GM12878 (cell line): ENCODE measurements at regions not wholly inside any gene's neighbourhood (a gene's known extent, or its start where the extent isn't known, plus 50 kb on each side); places are given as distances from the start of the nearest gene placed in this dataset.

Source experiments
- ATAC-seq: fragments of 200-7000 bp; cut with Tn5 transposase; 3 replicates; pipeline ENCODE4 v1.9.1; 2020; ENCODE audit warnings: mild to moderate bottlenecking, moderate library complexity
- BruUV-seq: library from RNA; stranded (reverse); fragments of 400-500 nt; replicated peaks from 2 replicates; lab custom pipeline; 2021; lab: Mats Ljungman, UMichigan
- CTCF ChIA-PET: fragments of 300-600 bp; sonication (Branson Sonifier 250); formaldehyde crosslinking; extraction: SDS; loops from one replicate; lab custom pipeline; 2021; ENCODE audit warnings: inconsistent platforms; lab: Yijun Ruan, JAX
- POLR2A ChIA-PET: fragments of 350-600 bp; formaldehyde crosslinking; extraction: SDS; loops from one replicate; lab custom pipeline; 2021; ENCODE audit warnings: inconsistent platforms; lab: Charles Lee
- RAD21 ChIA-PET: fragments of 300-600 bp; sonication (Branson Sonifier 250); formaldehyde crosslinking; loops from one replicate; lab custom pipeline; 2023; ENCODE audit warnings: antibody characterized with exemption; ENCODE audit not compliant: unreplicated experiment; lab: Charles Lee
- SMC1A ChIA-PET: fragments of 300-600 bp; sonication (Branson Sonifier 250); formaldehyde crosslinking; loops from one replicate; lab custom pipeline; 2023; ENCODE audit not compliant: unreplicated experiment, uncharacterized antibody; lab: Charles Lee
- DNase-seq: peaks from one replicate; pipeline ENCODE4 v3.0.0-alpha.2; 2011; ENCODE audit warnings: low read depth, low spot score
- FAIRE-seq: peaks from 3 replicates; lab custom pipeline; 2011; peaks lifted over from hg19 to GRCh38; lab: Jason Lieb, UNC
- H2AFZ ChIP-seq: 2 replicates; pipeline ENCODE4 v1.6.0; 2011; ENCODE audit warnings: low read depth, low read length, control low read depth; ENCODE audit not compliant: control insufficient read depth
- H3K27ac ChIP-seq: 2 replicates; pipeline ENCODE4 v1.5.1; 2011; ENCODE audit warnings: control low read depth; ENCODE audit not compliant: control insufficient read depth, insufficient read depth
- H3K27me3 ChIP-seq, 2 experiments: replicated peaks in 1 of 2; 2 replicates each; pipeline versions ENCODE4 v1.6.0 to v1.6.1; 2011; ENCODE audit warnings: low read length in 1 of 2; ENCODE audit not compliant: control insufficient read depth in 2 of 2, insufficient read depth in 2 of 2
- H3K36me3 ChIP-seq, 2 experiments: 2 replicates each; pipeline ENCODE4 v1.5.1; 2011; ENCODE audit warnings: low read length in 1 of 2; ENCODE audit not compliant: control insufficient read depth in 2 of 2, insufficient read depth in 2 of 2
- H3K4me1 ChIP-seq: 2 replicates; pipeline ENCODE4 v1.6.1; 2011; ENCODE audit warnings: mild to moderate bottlenecking, low read length, moderate library complexity, mixed read lengths; ENCODE audit not compliant: control insufficient read depth, insufficient read depth
- H3K4me2 ChIP-seq: 2 replicates; pipeline ENCODE4 v1.6.0; 2011; ENCODE audit warnings: control low read depth; ENCODE audit not compliant: control insufficient read depth, insufficient read depth
- H3K4me3 ChIP-seq: fragments of 200-600 bp; sonication (generic); 2 replicates; pipeline ENCODE4 v1.5.1; 2016
- H3K79me2 ChIP-seq: 2 replicates; pipeline ENCODE4 v1.6.0; 2011; ENCODE audit warnings: low read length; ENCODE audit not compliant: control insufficient read depth, insufficient read depth
- H3K9ac ChIP-seq: 2 replicates; pipeline ENCODE4 v1.8.0; 2011; ENCODE audit warnings: low read length, control low read depth, mixed read lengths; ENCODE audit not compliant: control insufficient read depth, insufficient read depth
- H3K9me3 ChIP-seq: replicated peaks from 3 replicates; pipeline ENCODE4 v1.5.1; 2011; ENCODE audit warnings: mild to moderate bottlenecking, low read length; ENCODE audit not compliant: control insufficient read depth, insufficient read depth
- H4K20me1 ChIP-seq: 2 replicates; pipeline ENCODE4 v1.6.0; 2011; ENCODE audit not compliant: control insufficient read depth, insufficient read depth
- ASH2L ChIP-seq: fragments of 300-600, 200-600 bp; sonication (generic); IDR thresholded peaks from 2 replicates; pipeline ENCODE4 v1.6.1; 2017; ENCODE audit warnings: low read depth, mild to moderate bottlenecking, borderline replicate concordance
- BMI1 ChIP-seq: fragments of 450-650 bp; IDR thresholded peaks from 2 replicates; pipeline ENCODE4 v1.6.1; 2016; ENCODE audit warnings: mild to moderate bottlenecking, moderate library complexity, borderline replicate concordance
- CREB1 ChIP-seq: IDR thresholded peaks from 2 replicates; pipeline ENCODE4 v1.6.1; 2012; ENCODE audit warnings: low read depth, mild to moderate bottlenecking, inconsistent platforms
- EP300 ChIP-seq, 2 experiments: fragments of 150-350 bp in 1 of 2; IDR thresholded peaks; 2 replicates each; pipeline ENCODE4 v1.6.1; 2011 to 2012; ENCODE audit warnings: low read depth in 2 of 2, low read length in 2 of 2, borderline replicate concordance in 1 of 2, improper control_type of control experiment in 1 of 2, inconsistent platforms in 1 of 2; ENCODE audit not compliant: control insufficient read depth in 1 of 2
- KAT2A ChIP-seq: conservative IDR thresholded peaks from 2 replicates; pipeline ENCODE4 v1.6.1; 2011; ENCODE audit warnings: low read depth, low read length; ENCODE audit not compliant: control insufficient read depth
- LARP7 ChIP-seq: fragments of 450-650 bp; IDR thresholded peaks from 2 replicates; pipeline ENCODE4 v1.6.1; 2017; ENCODE audit warnings: mild to moderate bottlenecking
- MTA2 ChIP-seq: fragments of 450-650 bp; IDR thresholded peaks from 2 replicates; pipeline ENCODE4 v1.6.1; 2016; ENCODE audit warnings: low read depth, mild to moderate bottlenecking, moderate library complexity
- MXI1 ChIP-seq: fragments of 150-350 bp; IDR thresholded peaks from 2 replicates; pipeline ENCODE4 v1.6.1; 2011; ENCODE audit warnings: low read depth, mild to moderate bottlenecking, inconsistent platforms, low read length, improper control_type of control experiment
- PAX8 ChIP-seq: fragments of 450-650 bp; IDR thresholded peaks from 2 replicates; pipeline ENCODE4 v1.6.1; 2017; ENCODE audit warnings: mild to moderate bottlenecking, moderate library complexity
- RELA ChIP-seq: fragments of 450-650 bp; IDR thresholded peaks from 2 replicates; pipeline ENCODE4 v1.8.0; 2014; ENCODE audit warnings: borderline replicate concordance; ENCODE audit not compliant: partially characterized antibody
- SMARCA5 ChIP-seq: fragments of 450-650 bp; IDR thresholded peaks from 2 replicates; pipeline ENCODE4 v1.6.1; 2017; ENCODE audit warnings: mild to moderate bottlenecking
- STAT1 ChIP-seq: fragments of 450-650 bp; conservative IDR thresholded peaks from 2 replicates; pipeline ENCODE4 v1.6.1; 2014; ENCODE audit warnings: antibody characterized with exemption, mild to moderate bottlenecking
- TARDBP ChIP-seq: IDR thresholded peaks from 2 replicates; pipeline ENCODE4 v1.6.1; 2016; ENCODE audit warnings: borderline replicate concordance
- TBL1XR1 ChIP-seq: IDR thresholded peaks from 2 replicates; pipeline ENCODE4 v1.6.1; 2012; ENCODE audit warnings: low read depth, low read length, improper control_type of control experiment
- TCF3 ChIP-seq: IDR thresholded peaks from 2 replicates; pipeline ENCODE4 v1.6.1; 2012; ENCODE audit warnings: low read depth, mild to moderate bottlenecking, low read length, borderline replicate concordance; ENCODE audit not compliant: insufficient read depth
- YY1 ChIP-seq: IDR thresholded peaks from 2 replicates; pipeline ENCODE4 v1.6.1; 2011; ENCODE audit warnings: low read depth, mild to moderate bottlenecking, low read length
- ZNF384 ChIP-seq: IDR thresholded peaks from 2 replicates; pipeline ENCODE4 v1.6.1; 2012; ENCODE audit warnings: low read depth, mild to moderate bottlenecking, low read length, improper control_type of control experiment, borderline replicate concordance
- WGBS: methylation state at CpG from one replicate; pipeline ENCODE4 v1.1.6; 2016; ENCODE audit warnings: low lambda C conversion rate; ENCODE audit not compliant: insufficient replicate concordance, insufficient coverage; ENCODE audit errors: missing lambda C conversion rate; 5-methylcytosine and 5-hydroxymethylcytosine counted together
- in situ Hi-C: fragments of 300-500 bp; cut with MboI; formaldehyde crosslinking; loops from 9 replicates; pipeline ENCODE4 v1.14.3; 2018; ENCODE audit warnings: mixed read lengths
- intact Hi-C: fragments of 100-400 bp; cut with micrococcal nuclease; formaldehyde crosslinking; loops from one replicate; pipeline ENCODE4 v1.14.2; 2022; ENCODE audit not compliant: unreplicated experiment
- TF ChIP-seq, protein P1 (sequence below): fragments of 450-650 bp; IDR thresholded peaks from 2 replicates; pipeline ENCODE4 v1.6.1; 2017; ENCODE audit warnings: mild to moderate bottlenecking, moderate library complexity
- TF ChIP-seq, protein P2 (sequence below): fragments of 450-650 bp; IDR thresholded peaks from 2 replicates; pipeline ENCODE4 v1.6.1; 2017; ENCODE audit warnings: low read depth, mild to moderate bottlenecking, moderate library complexity

DNA sequence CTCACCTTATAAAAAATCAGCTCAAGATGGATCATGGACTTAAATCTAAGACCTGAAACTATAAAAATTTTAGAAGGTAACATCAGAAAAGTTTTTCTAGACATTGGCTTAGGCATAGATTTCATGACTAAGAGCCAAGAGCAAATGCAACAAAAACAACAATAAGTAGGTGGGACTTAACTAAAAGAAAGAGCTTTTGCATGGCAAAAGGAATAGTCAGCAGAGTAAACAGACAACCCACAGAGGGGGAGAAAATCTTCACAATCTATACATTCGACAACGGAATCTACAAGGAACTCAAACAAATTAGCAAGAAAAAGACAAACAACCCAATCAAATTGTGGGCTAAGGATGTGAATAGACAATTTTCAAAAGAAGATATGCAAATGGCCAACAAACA lies 368.4 kb upstream of the KIF2B start:
- Histone ChIP-seq H3K9me3 (no peaks in the 10 kb centered on the region), H3K4me2 (no peak overlapping the region), H3K36me3 (no peaks in the 10 kb centered on the region), H3K79me2 (no peaks in the 10 kb centered on the region), H3K27ac (no peak overlapping the region), H3K4me1 (no peaks in the 10 kb centered on the region), H4K20me1 (no peaks in the 10 kb centered on the region), H3K27me3 (no peaks in the 10 kb centered on the region), H3K4me3 (no peak overlapping the region), H3K9ac (no peak overlapping the region), H2AFZ (no peak overlapping the region)
- no peak for FAIRE-seq
- ChIA-PET POLR2A (no interaction called here), CTCF (no interaction called here), RAD21 (no interaction called here), SMC1A (no interaction called here)
- intact Hi-C loops (no loop called here), in situ Hi-C loops (no loop called here)
- no peak for ATAC-seq
- DNase-seq = no peak
- BruUV-seq = no TSS peak
- 39% methylated on average over 2 of the region's 2 CpGs for WGBS
- TF ChIP-seq ASH2L (no peak), TARDBP (no peak), EP300 (IDR thresholded peaks at IDR 0.05; ENCODE audit: borderline replicate concordance in 1 of 2, control insufficient read depth in 1 of 2, low read depth in 2 of 2, low read length in 2 of 2) (no peak), BMI1 (no peak), CREB1 (no peak), SMARCA5 (no peak), TBL1XR1 (no peak), MTA2 (no peak), KAT2A (no peak), MXI1 (no peak), TCF3 (no peak), PAX8 (no peak), STAT1 (no peak), RELA (no peak), ZNF384 (no peak), LARP7 (no peak), YY1 (no peak)
- TF ChIP-seq, protein P1, sequence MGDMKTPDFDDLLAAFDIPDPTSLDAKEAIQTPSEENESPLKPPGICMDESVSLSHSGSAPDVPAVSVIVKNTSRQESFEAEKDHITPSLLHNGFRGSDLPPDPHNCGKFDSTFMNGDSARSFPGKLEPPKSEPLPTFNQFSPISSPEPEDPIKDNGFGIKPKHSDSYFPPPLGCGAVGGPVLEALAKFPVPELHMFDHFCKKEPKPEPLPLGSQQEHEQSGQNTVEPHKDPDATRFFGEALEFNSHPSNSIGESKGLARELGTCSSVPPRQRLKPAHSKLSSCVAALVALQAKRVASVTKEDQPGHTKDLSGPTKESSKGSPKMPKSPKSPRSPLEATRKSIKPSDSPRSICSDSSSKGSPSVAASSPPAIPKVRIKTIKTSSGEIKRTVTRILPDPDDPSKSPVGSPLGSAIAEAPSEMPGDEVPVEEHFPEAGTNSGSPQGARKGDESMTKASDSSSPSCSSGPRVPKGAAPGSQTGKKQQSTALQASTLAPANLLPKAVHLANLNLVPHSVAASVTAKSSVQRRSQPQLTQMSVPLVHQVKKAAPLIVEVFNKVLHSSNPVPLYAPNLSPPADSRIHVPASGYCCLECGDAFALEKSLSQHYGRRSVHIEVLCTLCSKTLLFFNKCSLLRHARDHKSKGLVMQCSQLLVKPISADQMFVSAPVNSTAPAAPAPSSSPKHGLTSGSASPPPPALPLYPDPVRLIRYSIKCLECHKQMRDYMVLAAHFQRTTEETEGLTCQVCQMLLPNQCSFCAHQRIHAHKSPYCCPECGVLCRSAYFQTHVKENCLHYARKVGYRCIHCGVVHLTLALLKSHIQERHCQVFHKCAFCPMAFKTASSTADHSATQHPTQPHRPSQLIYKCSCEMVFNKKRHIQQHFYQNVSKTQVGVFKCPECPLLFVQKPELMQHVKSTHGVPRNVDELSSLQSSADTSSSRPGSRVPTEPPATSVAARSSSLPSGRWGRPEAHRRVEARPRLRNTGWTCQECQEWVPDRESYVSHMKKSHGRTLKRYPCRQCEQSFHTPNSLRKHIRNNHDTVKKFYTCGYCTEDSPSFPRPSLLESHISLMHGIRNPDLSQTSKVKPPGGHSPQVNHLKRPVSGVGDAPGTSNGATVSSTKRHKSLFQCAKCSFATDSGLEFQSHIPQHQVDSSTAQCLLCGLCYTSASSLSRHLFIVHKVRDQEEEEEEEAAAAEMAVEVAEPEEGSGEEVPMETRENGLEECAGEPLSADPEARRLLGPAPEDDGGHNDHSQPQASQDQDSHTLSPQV = no peak
- TF ChIP-seq, protein P2, sequence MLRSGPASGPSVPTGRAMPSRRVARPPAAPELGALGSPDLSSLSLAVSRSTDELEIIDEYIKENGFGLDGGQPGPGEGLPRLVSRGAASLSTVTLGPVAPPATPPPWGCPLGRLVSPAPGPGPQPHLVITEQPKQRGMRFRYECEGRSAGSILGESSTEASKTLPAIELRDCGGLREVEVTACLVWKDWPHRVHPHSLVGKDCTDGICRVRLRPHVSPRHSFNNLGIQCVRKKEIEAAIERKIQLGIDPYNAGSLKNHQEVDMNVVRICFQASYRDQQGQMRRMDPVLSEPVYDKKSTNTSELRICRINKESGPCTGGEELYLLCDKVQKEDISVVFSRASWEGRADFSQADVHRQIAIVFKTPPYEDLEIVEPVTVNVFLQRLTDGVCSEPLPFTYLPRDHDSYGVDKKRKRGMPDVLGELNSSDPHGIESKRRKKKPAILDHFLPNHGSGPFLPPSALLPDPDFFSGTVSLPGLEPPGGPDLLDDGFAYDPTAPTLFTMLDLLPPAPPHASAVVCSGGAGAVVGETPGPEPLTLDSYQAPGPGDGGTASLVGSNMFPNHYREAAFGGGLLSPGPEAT = no peak
